Cardiac septum (tissue), 1 donor: ENCODE measurements at regions not wholly inside any gene's neighbourhood (a gene's known extent, or its start where the extent isn't known, plus 50 kb on each side); places are given as distances from the start of the nearest gene placed in this dataset.

Experiments
- DNase-seq: peaks from one replicate; pipeline ENCODE4 v3.0.0-alpha.2; 2020; ENCODE audit warnings: low spot score
- intact Hi-C: fragments of 100-400 bp; cut with DNase I; formaldehyde crosslinking; loops from one replicate; pipeline ENCODE4 v1.14.0; 2022
- donor health status: DM: no; HTN: no; CAD: no.

- DNase-seq: no peak
- intact Hi-C loops: no loop called here
Observed at GRCh38 chr13:34462843-34463242, 479.2 kb upstream of the NBEA start.

- intact Hi-C loops: no loop called here
- DNase-seq: no peak
Observed at GRCh38 chr13:34464011-34464410, 478.1 kb upstream of the NBEA start.

- DNase-seq: no peak
- intact Hi-C loops: no loop called here
Observed at GRCh38 chr13:34465423-34465922, 476.6 kb upstream of the NBEA start.

GRCh38 chr13:34466301-34466700 is 475.8 kb upstream of the NBEA start:
- intact Hi-C loops: no loop called here

GRCh38 chr13:34467450-34468083 is 474.5 kb upstream of the NBEA start:
- no peak for DNase-seq
- intact Hi-C loops: no loop called here

More at GRCh38 chr13:34466301-34466700, 475.8 kb upstream of the NBEA start:
- DNase-seq: no peak

GRCh38 chr13:34469196-34469986 is 472.7 kb upstream of the NBEA start:
- no peak for DNase-seq
- intact Hi-C loops: no loop called here

GRCh38 chr13:34474187-34474868 is 467.7 kb upstream of the NBEA start:
- intact Hi-C loops: no loop called here
- no peak for DNase-seq

GRCh38 chr13:34478376-34478775 is 463.7 kb upstream of the NBEA start:
- intact Hi-C loops: no loop called here
- DNase-seq: no peak

- no peak for DNase-seq
- intact Hi-C loops: no loop called here
Observed at GRCh38 chr13:34502011-34502410, 440.1 kb upstream of the NBEA start.

GRCh38 chr13:34502621-34503020 is 439.4 kb upstream of the NBEA start:
- DNase-seq: no peak
- intact Hi-C loops: no loop called here

- DNase-seq: no peak
- intact Hi-C loops: no loop called here
Observed at GRCh38 chr13:34506796-34507195, 435.3 kb upstream of the NBEA start.

- intact Hi-C loops: no loop called here
- DNase-seq: no peak
Observed at GRCh38 chr13:34507630-34508029, 434.4 kb upstream of the NBEA start.

GRCh38 chr13:34512817-34513216 is 429.3 kb upstream of the NBEA start:
- intact Hi-C loops: no loop called here
- DNase-seq: no peak

GRCh38 chr13:34513526-34513925 is 428.5 kb upstream of the NBEA start:
- intact Hi-C loops: no loop called here

GRCh38 chr13:34515201-34515600 is 426.9 kb upstream of the NBEA start:
- intact Hi-C loops: no loop called here
- no peak for DNase-seq

More at GRCh38 chr13:34513526-34513925, 428.5 kb upstream of the NBEA start:
- DNase-seq: no peak

- intact Hi-C loops: no loop called here
- DNase-seq: no peak
Observed at GRCh38 chr13:34521171-34521570, 420.9 kb upstream of the NBEA start.

GRCh38 chr13:34522808-34523207 is 419.3 kb upstream of the NBEA start:
- intact Hi-C loops: no loop called here
- DNase-seq: no peak

GRCh38 chr13:34523406-34523805 is 418.7 kb upstream of the NBEA start:
- intact Hi-C loops: no loop called here
- DNase-seq: no peak

GRCh38 chr13:34533941-34534340 is 408.1 kb upstream of the NBEA start:
- DNase-seq: no peak
- intact Hi-C loops: no loop called here

GRCh38 chr13:34542321-34542720 is 399.7 kb upstream of the NBEA start:
- DNase-seq: no peak
- intact Hi-C loops: no loop called here

- DNase-seq: no peak
- intact Hi-C loops: no loop called here
Observed at GRCh38 chr13:34543836-34544235, 398.2 kb upstream of the NBEA start.
